NCI-H2029 treated with DMSO at 0.1 percent for 48 hours (cell line): ENCODE measurements at regions not wholly inside any gene's neighbourhood (a gene's known extent, or its start where the extent isn't known, plus 50 kb on each side); places are given as distances from the start of the nearest gene placed in this dataset.

Experiments
- DNase-seq: peaks from one replicate; lab custom pipeline; 2025; lab: John Stamatoyannopoulos, UW

DNA sequence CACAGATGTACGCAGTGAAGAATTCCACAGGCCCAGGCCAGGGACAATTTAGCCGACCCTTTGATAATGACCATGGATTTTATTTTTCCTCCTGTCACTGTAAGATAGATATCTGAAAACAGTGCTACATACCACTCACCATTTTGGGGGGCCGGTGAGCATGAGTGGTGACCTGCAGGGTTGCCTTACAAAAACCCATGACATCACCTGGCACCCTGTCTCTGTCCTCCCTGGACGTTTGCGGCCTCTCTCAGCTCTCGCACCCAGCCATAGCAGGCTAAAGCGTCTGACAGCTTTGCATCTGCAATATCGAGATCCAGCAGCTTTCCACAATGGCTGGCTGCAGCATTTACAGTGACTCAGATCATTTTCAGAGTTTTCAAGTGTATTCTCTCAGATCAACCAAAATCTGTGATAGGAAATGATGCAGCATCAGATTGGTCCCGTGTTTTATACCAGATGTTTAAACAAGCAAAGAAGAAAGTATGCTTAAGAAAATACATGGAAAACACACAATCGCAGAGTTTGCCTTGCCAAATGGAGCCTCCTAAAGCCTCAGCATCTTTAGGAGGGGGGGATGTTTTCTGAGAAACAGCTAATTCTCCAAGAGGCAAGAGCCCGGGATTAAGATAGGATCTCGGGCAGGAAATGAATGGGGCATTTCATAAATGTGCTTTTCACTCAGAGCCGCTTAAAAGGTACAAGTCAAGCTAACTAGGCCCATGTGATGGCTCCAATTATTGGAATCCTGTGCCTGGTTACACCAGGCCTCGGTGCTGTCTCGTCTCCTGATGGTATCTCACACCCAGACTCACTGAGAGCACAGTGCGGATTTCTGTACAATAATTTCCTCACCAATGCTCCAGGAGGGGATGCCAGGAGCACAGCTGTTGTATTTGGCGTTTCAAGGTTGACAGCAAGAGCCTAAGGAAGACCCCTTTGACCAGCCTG, 257.3 kb downstream of the XXYLT1 start:
- no peak for DNase-seq

- DNase-seq: no peak
Measured at GRCh38 chr3:195015021-195015420, 255.9 kb downstream of the XXYLT1 start.

DNA sequence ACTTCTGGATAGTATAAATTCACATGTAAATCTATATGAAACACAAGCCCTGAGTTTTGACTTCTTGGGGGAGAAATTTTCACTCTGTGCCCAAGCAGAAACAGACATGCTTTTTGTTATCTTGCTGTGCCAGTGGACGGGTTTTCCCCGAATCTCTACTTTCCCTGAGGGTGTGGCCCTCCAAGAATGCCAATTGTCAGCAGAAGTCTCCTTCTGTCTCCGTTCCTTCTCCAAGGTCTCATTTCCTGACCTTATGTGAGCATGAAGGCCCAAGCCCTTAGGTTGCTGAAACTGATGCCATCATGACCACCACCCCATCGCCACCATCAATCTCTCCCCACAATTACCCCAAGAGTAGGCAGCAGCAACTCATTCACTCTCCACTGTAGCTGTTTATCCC, 253.8 kb downstream of the XXYLT1 start:
- DNase-seq: no peak
